GM23338 (cell line): ENCODE measurements at regions not wholly inside any gene's neighbourhood (a gene's known extent, or its start where the extent isn't known, plus 50 kb on each side); places are given as distances from the start of the nearest gene placed in this dataset.

Experiments
- ATAC-seq: fragments of 200-7000 bp; cut with Tn5 transposase; 3 replicates; pipeline ENCODE4 v1.9.1; 2020
- DNase-seq: peaks from one replicate; pipeline ENCODE4 v3.0.0-alpha.2; 2015; ENCODE audit warnings: low spot score
- H2AFZ ChIP-seq: fragments of 200-600 bp; sonication (generic); 2 replicates; pipeline ENCODE4 v1.8.0; 2016; ENCODE audit warnings: antibody characterized with exemption, mild to moderate bottlenecking, moderate library complexity
- H3F3A ChIP-seq: fragments of 200-600 bp; sonication (generic); replicated peaks from 2 replicates; pipeline ENCODE4 v1.8.0; 2017; ENCODE audit warnings: antibody characterized with exemption, mixed run types, low read depth
- H3K27ac ChIP-seq: fragments of 200-600 bp; sonication (generic); 2 replicates; pipeline ENCODE4 v1.6.1; 2016; ENCODE audit warnings: low read depth
- H3K27me3 ChIP-seq: fragments of 200-600 bp; sonication (generic); 2 replicates; pipeline ENCODE4 v1.8.0; 2016; ENCODE audit warnings: mild to moderate bottlenecking, mixed run types, moderate library complexity; ENCODE audit not compliant: insufficient read depth
- H3K36me3 ChIP-seq: fragments of 200-600 bp; sonication (generic); 2 replicates; pipeline ENCODE4 v1.8.0; 2016; ENCODE audit warnings: mild to moderate bottlenecking; ENCODE audit not compliant: insufficient read depth
- H3K4me1 ChIP-seq: fragments of 200-600 bp; sonication (generic); 2 replicates; pipeline ENCODE4 v1.8.0; 2016; ENCODE audit warnings: mild to moderate bottlenecking, moderate library complexity; ENCODE audit not compliant: insufficient read depth
- H3K4me2 ChIP-seq: fragments of 200-600 bp; sonication (generic); 2 replicates; pipeline ENCODE4 v1.7.1; 2017; ENCODE audit warnings: mixed run types
- H3K4me3 ChIP-seq: fragments of 200-600 bp; sonication (generic); 2 replicates; pipeline ENCODE4 v1.6.1; 2016; ENCODE audit warnings: mixed run types
- H3K79me2 ChIP-seq: fragments of 200-600 bp; sonication (generic); replicated peaks from 2 replicates; pipeline ENCODE4 v1.8.0; 2017; ENCODE audit warnings: mild to moderate bottlenecking; ENCODE audit not compliant: insufficient read depth
- H3K9me2 ChIP-seq: fragments of 200-600 bp; sonication (generic); 2 replicates; pipeline ENCODE4 v1.8.0; 2017; ENCODE audit not compliant: insufficient read depth
- H4K20me1 ChIP-seq: fragments of 200-600 bp; sonication (generic); replicated peaks from 2 replicates; pipeline ENCODE4 v1.8.0; 2017; ENCODE audit warnings: mild to moderate bottlenecking; ENCODE audit not compliant: insufficient read depth
- H3K27ac Mint-ChIP-seq: 2 replicates; pipeline ENCODE4 v1.8.0; 2020; ENCODE audit warnings: inconsistent platforms, mild to moderate bottlenecking, moderate library complexity, mixed read lengths
- H3K27me3 Mint-ChIP-seq: 3 replicates; pipeline ENCODE4 v1.8.0; 2022; ENCODE audit warnings: low read depth, mild to moderate bottlenecking, moderate library complexity, mixed read lengths, inconsistent platforms; ENCODE audit not compliant: insufficient read depth, poor library complexity
- H3K36me3 Mint-ChIP-seq: 3 replicates; pipeline ENCODE4 v1.8.0; 2021; ENCODE audit warnings: low read depth, mild to moderate bottlenecking, inconsistent platforms, moderate library complexity, mixed read lengths
- H3K4me1 Mint-ChIP-seq: 3 replicates; pipeline ENCODE4 v1.8.0; 2020; ENCODE audit warnings: mild to moderate bottlenecking, inconsistent platforms, mixed read lengths
- H3K4me3 Mint-ChIP-seq: 3 replicates; pipeline ENCODE4 v1.8.0; 2021; ENCODE audit warnings: moderate library complexity, mild to moderate bottlenecking, inconsistent platforms, mixed read lengths
- H3K9me3 Mint-ChIP-seq: 3 replicates; pipeline ENCODE4 v1.8.0; 2020; ENCODE audit warnings: moderate library complexity, mild to moderate bottlenecking, inconsistent platforms, mixed read lengths
- EZH2 ChIP-seq: fragments of 200-600 bp; sonication (generic); IDR thresholded peaks from one replicate; pipeline ENCODE4 v1.8.0; 2017; ENCODE audit warnings: antibody characterized with exemption, mild to moderate bottlenecking, low read depth; ENCODE audit not compliant: unreplicated experiment
- JUNB ChIP-seq: IDR thresholded peaks from one replicate; pipeline ENCODE4 v1.6.1; 2016; ENCODE audit warnings: antibody characterized with exemption; ENCODE audit not compliant: unreplicated experiment
- POLR2AphosphoS5 ChIP-seq: IDR thresholded peaks from 2 replicates; pipeline ENCODE4 v1.6.1; 2016; ENCODE audit warnings: antibody characterized with exemption, low read depth
- ZNF114 ChIP-seq: fragments of 250-450 bp; sonication (Bioruptor Pico); IDR thresholded peaks from 2 replicates; pipeline ENCODE4 v1.5.0; 2020; ENCODE audit warnings: mild to moderate bottlenecking, moderate library complexity
- ZNF331 ChIP-seq: fragments of 250-450 bp; sonication (Bioruptor Pico); IDR thresholded peaks from 2 replicates; pipeline ENCODE4 v1.5.0; 2020; ENCODE audit warnings: low read depth, mild to moderate bottlenecking, moderate library complexity
- TF ChIP-seq, protein P1 (sequence below), 2 experiments: fragments of 200-600 bp in 1 of 2; sonication (generic) in 1 of 2; conservative IDR thresholded peaks; 2 replicates each; pipeline versions ENCODE4 v1.5.1 to v1.6.1; 2016 to 2017; ENCODE audit warnings: antibody characterized with exemption in 2 of 2, low read depth in 2 of 2, mild to moderate bottlenecking in 2 of 2, moderate library complexity in 1 of 2
- TF ChIP-seq, protein P2 (sequence below): IDR thresholded peaks from one replicate; pipeline ENCODE4 v1.6.1; 2018; ENCODE audit warnings: antibody characterized with exemption; ENCODE audit not compliant: unreplicated experiment

GRCh38 chr4:34921391-34921790 is 1322.9 kb downstream of the ARAP2 start:
- no peak for TF ChIP-seq ZNF114
- Histone ChIP-seq H3K27ac (no peak overlapping the region), H4K20me1 (no peaks in the 10 kb centered on the region), H3K9me2 (peaks cover 3% of the 10 kb centered on the region), H2AFZ (no peak overlapping the region), H3K36me3 (no peaks in the 10 kb centered on the region), H3K27me3 (no peaks in the 10 kb centered on the region), H3K4me3 (no peak overlapping the region), H3F3A (no peaks in the 10 kb centered on the region), H3K79me2 (no peaks in the 10 kb centered on the region), H3K4me1 (no peaks in the 10 kb centered on the region), H3K4me2 (no peak overlapping the region)
- no peak for ATAC-seq
- peaks cover under 1% of the 10 kb centered on the region for H3K27me3 Mint-ChIP-seq
- H3K9me3 Mint-ChIP-seq, result no peaks in the 10 kb centered on the region; the same call in 2 of the 3 replicates
- H3K27ac Mint-ChIP-seq, result no peak overlapping the region
- H3K36me3 Mint-ChIP-seq, result no peaks in the 10 kb centered on the region
- H3K4me1 Mint-ChIP-seq, result no peaks in the 10 kb centered on the region
- no peak for DNase-seq
- H3K4me3 Mint-ChIP-seq, result no peak overlapping the region

DNA sequence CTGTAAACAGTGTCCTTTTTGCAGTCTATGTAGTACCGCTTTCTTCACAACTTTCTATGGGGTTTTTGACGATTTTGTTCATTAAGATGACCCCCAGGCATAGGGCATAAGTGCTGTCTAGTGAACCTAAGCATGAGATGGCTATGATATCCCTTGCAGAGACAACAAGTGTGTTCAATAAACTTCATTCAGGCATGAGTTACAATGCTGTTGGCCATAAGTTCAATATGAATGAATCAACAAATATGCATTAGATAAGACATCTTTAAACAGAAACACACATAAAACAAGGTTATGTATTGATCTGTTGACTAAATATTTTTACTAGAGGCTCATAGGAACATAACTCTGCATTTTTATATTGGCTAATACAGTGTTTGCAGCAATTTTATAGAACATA is 1322.0 kb downstream of the ARAP2 start:
- Mint-ChIP-seq H3K9me3 (no peaks in the 10 kb centered on the region), H3K4me3 (no peak overlapping the region), H3K27ac (no peak overlapping the region), H3K4me1 (no peaks in the 10 kb centered on the region), H3K27me3 (peaks cover 3% of the 10 kb centered on the region), H3K36me3 (no peaks in the 10 kb centered on the region)
- DNase-seq (no peak), ATAC-seq (no peak)
- H3K27ac ChIP-seq, result no peak overlapping the region
- no peaks in the 10 kb centered on the region for H4K20me1 ChIP-seq
- no peak overlapping the region for H3K4me3 ChIP-seq
- H3K79me2 ChIP-seq, result no peaks in the 10 kb centered on the region
- H3K4me2 ChIP-seq, result no peak overlapping the region
- peaks cover 3% of the 10 kb centered on the region for H3K9me2 ChIP-seq
- no peak for TF ChIP-seq ZNF331
- no peak for TF ChIP-seq EZH2
- TF ChIP-seq ZNF114, result no peak
- TF ChIP-seq, protein P1, sequence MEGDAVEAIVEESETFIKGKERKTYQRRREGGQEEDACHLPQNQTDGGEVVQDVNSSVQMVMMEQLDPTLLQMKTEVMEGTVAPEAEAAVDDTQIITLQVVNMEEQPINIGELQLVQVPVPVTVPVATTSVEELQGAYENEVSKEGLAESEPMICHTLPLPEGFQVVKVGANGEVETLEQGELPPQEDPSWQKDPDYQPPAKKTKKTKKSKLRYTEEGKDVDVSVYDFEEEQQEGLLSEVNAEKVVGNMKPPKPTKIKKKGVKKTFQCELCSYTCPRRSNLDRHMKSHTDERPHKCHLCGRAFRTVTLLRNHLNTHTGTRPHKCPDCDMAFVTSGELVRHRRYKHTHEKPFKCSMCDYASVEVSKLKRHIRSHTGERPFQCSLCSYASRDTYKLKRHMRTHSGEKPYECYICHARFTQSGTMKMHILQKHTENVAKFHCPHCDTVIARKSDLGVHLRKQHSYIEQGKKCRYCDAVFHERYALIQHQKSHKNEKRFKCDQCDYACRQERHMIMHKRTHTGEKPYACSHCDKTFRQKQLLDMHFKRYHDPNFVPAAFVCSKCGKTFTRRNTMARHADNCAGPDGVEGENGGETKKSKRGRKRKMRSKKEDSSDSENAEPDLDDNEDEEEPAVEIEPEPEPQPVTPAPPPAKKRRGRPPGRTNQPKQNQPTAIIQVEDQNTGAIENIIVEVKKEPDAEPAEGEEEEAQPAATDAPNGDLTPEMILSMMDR (conservative IDR thresholded peaks at IDR 0.05; ENCODE audit: low read depth in 2 of 2), result no peak
- TF ChIP-seq, protein P2, sequence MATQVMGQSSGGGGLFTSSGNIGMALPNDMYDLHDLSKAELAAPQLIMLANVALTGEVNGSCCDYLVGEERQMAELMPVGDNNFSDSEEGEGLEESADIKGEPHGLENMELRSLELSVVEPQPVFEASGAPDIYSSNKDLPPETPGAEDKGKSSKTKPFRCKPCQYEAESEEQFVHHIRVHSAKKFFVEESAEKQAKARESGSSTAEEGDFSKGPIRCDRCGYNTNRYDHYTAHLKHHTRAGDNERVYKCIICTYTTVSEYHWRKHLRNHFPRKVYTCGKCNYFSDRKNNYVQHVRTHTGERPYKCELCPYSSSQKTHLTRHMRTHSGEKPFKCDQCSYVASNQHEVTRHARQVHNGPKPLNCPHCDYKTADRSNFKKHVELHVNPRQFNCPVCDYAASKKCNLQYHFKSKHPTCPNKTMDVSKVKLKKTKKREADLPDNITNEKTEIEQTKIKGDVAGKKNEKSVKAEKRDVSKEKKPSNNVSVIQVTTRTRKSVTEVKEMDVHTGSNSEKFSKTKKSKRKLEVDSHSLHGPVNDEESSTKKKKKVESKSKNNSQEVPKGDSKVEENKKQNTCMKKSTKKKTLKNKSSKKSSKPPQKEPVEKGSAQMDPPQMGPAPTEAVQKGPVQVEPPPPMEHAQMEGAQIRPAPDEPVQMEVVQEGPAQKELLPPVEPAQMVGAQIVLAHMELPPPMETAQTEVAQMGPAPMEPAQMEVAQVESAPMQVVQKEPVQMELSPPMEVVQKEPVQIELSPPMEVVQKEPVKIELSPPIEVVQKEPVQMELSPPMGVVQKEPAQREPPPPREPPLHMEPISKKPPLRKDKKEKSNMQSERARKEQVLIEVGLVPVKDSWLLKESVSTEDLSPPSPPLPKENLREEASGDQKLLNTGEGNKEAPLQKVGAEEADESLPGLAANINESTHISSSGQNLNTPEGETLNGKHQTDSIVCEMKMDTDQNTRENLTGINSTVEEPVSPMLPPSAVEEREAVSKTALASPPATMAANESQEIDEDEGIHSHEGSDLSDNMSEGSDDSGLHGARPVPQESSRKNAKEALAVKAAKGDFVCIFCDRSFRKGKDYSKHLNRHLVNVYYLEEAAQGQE, result no peak
- no peak for TF ChIP-seq POLR2AphosphoS5
- no peak for TF ChIP-seq JUNB
- no peaks in the 10 kb centered on the region for H3K4me1 ChIP-seq
- no peaks in the 10 kb centered on the region for H3K36me3 ChIP-seq
- H3K27me3 ChIP-seq, result no peaks in the 10 kb centered on the region
- no peak overlapping the region for H2AFZ ChIP-seq
- H3F3A ChIP-seq, result no peaks in the 10 kb centered on the region
